Body of pancreas (tissue), 4 donors: ENCODE measurements at regions not wholly inside any gene's neighbourhood (a gene's known extent, or its start where the extent isn't known, plus 50 kb on each side); places are given as distances from the start of the nearest gene placed in this dataset.

Source experiments
- CTCF ChIP-seq, 7 experiments: fragments of 450-650 bp in 4 of 7; fragments of 200-600 bp in 3 of 7; sonication (generic) in 3 of 7; IDR thresholded peaks; one replicate each; pipeline ENCODE4 v1.5.1; 2016 to 2019; ENCODE audit warnings: antibody characterized with exemption in 7 of 7
- POLR2A ChIP-seq, 3 donors: fragments of 450-650 bp; IDR thresholded peaks; one replicate each; pipeline ENCODE4 v1.6.1; 2016; ENCODE audit warnings: antibody characterized with exemption in 3 of 3, mild to moderate bottlenecking in 2 of 3

DNA sequence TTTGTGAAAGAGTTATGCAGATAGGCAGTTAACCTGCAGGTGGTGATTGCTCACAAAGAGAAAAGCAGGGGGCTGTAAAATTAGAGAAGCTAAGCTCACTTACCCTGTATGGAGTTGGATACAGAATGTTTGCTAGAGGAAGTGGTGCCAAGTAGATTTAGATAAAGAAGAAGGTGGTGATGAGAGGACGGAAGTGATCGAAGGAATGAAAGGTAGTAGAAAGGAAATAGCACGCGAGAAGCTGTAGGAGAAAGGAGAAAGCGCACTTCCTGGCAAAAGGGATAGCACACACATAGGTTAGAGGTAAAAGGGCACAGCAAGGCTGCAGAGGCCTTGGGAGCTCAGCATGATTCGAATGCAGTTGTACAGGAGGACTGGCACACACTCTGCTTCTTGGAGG, 87.3 kb upstream of the CTSC start:
- TF ChIP-seq CTCF (IDR thresholded peaks at IDR 0.05) (no peak), POLR2A (IDR thresholded peaks at IDR 0.05) (no peak)
